Mucosa of rectum (tissue), 2 donors: ENCODE measurements at regions not wholly inside any gene's neighbourhood (a gene's known extent, or its start where the extent isn't known, plus 50 kb on each side); places are given as distances from the start of the nearest gene placed in this dataset.
"Not testable (repeated sequence)": the region's sequence is repeated elsewhere in the genome, so short reads cannot be mapped to it uniquely, and the experiment has no call there.

Source experiments
- H3K27ac ChIP-seq, 2 donors: one replicate each; pipeline ENCODE4 v1.7.0; 2013; ENCODE audit warnings: inconsistent platforms in 2 of 2, low read depth in 2 of 2, low read length in 2 of 2
- H3K27me3 ChIP-seq, 2 donors: one replicate each; pipeline ENCODE4 v1.7.0; 2013; ENCODE audit warnings: low read length in 2 of 2; ENCODE audit not compliant: control insufficient read depth in 2 of 2, insufficient read depth in 2 of 2
- H3K36me3 ChIP-seq, 2 donors: one replicate each; pipeline ENCODE4 v1.7.0; 2013; ENCODE audit warnings: low read length in 2 of 2; ENCODE audit not compliant: control insufficient read depth in 2 of 2, insufficient read depth in 2 of 2
- H3K4me1 ChIP-seq, 2 donors: one replicate each; pipeline ENCODE4 v1.7.0; 2013; ENCODE audit warnings: low read length in 2 of 2, mild to moderate bottlenecking in 1 of 2; ENCODE audit not compliant: control insufficient read depth in 2 of 2, insufficient read depth in 2 of 2
- H3K4me3 ChIP-seq, 2 donors: one replicate each; pipeline ENCODE4 v1.7.0; 2013; ENCODE audit warnings: low read length in 2 of 2
- H3K9ac ChIP-seq, 2 donors: one replicate each; pipeline ENCODE4 v1.7.0; 2013; ENCODE audit warnings: low read length in 2 of 2, low read depth in 1 of 2, mild to moderate bottlenecking in 1 of 2
- H3K9me3 ChIP-seq, 2 donors: one replicate each; pipeline ENCODE4 v1.7.0; 2013; ENCODE audit warnings: low read length in 2 of 2; ENCODE audit not compliant: control insufficient read depth in 2 of 2
- donor health status: healthy.
- donor health status: Normal muscosa, but diverticular disease.

DNA sequence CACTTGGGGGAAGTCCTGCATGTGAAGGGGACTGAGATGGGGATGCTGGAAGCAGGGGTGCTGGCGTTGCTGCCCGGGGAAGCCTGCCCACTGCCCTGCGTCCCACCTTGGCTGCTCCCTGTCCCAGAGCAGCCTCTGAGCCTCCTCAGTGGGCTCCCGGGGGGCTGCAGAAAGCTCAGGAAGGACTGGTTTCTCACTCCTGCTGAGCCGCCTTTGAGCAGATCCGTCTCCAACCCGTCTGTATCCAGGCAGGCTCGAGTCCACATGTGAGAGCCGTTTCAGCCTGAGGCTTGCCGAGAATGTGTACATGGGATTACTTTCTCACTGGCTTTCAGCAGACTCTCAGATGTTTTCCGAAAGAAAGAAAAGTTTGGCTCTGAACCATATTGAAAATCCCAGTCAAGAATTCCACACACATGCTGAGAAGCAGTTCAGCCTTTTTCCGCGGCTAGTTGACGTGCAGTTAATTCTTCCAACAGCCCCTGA, 95.3 kb upstream of the COL5A1 start:
- Histone ChIP-seq H3K27ac (peak overlapping the region; percentile 78 to 81), H3K4me1 (peaks cover 0 to 3% of the 10 kb centered on the region in 2 donors), H3K9ac (peak overlapping the region; percentile 28 to 48), H3K9me3 (no peaks in the 10 kb centered on the region), H3K4me3 (peak overlapping the region in 1 of 2 donors; percentile 6), H3K36me3 (no peaks in the 10 kb centered on the region), H3K27me3 (no peaks in the 10 kb centered on the region)

GRCh38 chr9:134546746-134547145, 94.9 kb upstream of the COL5A1 start:
- Histone ChIP-seq H3K36me3 (no peaks in the 10 kb centered on the region), H3K4me3 (no peak overlapping the region), H3K27me3 (no peaks in the 10 kb centered on the region), H3K9ac (no peak overlapping the region), H3K4me1 (peaks cover 0 to 3% of the 10 kb centered on the region in 2 donors), H3K9me3 (no peaks in the 10 kb centered on the region), H3K27ac (no peak overlapping the region)

DNA sequence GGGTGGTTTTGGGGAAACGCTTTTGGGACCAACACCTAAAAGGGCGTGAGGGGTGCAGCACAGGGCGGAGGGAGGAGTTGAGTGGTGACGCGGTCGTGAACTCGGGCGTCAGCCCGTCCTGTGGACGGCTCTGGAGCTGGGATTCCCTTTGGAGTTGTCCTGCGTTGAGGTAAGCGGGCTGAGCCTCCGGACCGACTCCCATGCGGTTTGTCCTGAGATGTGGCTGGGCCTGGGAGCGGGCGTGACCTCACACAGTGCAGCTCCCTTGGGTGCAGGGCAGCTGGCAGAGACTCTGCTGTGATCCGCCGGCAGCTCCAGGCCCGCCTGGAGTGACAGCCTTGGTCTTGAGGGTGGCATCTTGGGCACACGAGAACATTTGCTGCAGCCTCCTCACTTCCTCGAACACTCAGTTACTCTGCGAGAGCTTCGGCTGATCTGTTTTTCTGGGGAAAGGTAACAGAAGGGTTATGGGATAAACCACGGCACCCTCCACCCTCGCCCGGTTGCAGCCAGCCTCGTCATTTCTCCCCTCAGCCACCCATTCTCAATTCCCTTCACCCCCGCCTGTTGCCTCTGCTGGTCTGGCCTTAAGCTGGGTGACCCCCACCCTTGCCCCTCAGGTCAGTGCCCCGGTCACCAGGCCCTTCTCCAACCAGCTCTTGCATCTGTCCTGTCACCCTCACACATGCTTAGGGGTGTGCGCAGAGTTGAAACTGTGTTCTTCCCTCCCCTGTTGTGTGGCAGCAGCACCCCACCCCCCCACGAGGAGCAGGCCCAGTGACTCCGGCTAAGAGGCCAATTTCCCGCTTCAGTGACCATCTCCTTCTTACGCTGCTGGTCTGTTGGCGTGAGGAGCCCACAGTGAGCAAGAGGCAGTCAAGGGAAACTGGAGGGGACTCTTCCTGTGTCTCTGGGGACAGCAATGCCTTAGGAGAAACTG, 94.2 kb upstream of the COL5A1 start:
- Histone ChIP-seq H3K4me3 (no peak overlapping the region), H3K27ac (no peak overlapping the region), H3K36me3 (no peaks in the 10 kb centered on the region), H3K9me3 (no peaks in the 10 kb centered on the region), H3K27me3 (no peaks in the 10 kb centered on the region), H3K4me1 (peaks cover 0 to 7% of the 10 kb centered on the region in 2 donors), H3K9ac (no peak overlapping the region)

- Histone ChIP-seq H3K27ac (no peak overlapping the region), H3K9me3 (no peaks in the 10 kb centered on the region), H3K4me3 (no peak overlapping the region), H3K4me1 (peaks cover 3 to 9% of the 10 kb centered on the region in 2 donors), H3K27me3 (no peaks in the 10 kb centered on the region), H3K9ac (no peak overlapping the region), H3K36me3 (no peaks in the 10 kb centered on the region)
Observed at GRCh38 chr9:134548185-134548584, 93.4 kb upstream of the COL5A1 start.

GRCh38 chr9:134548618-134549017, 93.0 kb upstream of the COL5A1 start:
- Histone ChIP-seq H3K36me3 (no peaks in the 10 kb centered on the region), H3K9ac (no peak overlapping the region), H3K27ac (no peak overlapping the region), H3K9me3 (no peaks in the 10 kb centered on the region), H3K4me3 (no peak overlapping the region), H3K27me3 (no peaks in the 10 kb centered on the region), H3K4me1 (peaks cover 4 to 9% of the 10 kb centered on the region in 2 donors)

DNA sequence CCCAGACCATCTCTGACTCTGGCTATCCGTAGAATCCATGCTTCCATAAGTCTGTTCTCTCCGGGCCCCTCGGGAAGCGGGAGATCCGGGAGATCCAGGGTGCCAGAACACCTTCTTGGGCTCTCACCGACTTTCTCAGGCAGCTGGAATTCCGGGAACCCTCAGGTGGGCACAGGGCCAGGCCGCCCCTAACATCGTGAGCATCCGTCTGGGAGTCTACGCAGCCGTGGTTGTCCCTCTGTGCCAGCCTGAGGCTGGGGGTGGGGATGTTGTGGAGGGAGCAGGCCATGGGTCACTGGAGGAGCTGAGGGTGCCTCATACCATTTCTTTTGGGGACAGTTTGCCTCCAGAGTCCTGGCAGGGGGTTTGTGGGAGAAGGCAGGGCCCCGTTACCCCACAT, 92.3 kb upstream of the COL5A1 start:
- H3K9ac ChIP-seq, result no peak overlapping the region
- H3K4me1 ChIP-seq, result peaks cover 4 to 9% of the 10 kb centered on the region in 2 donors
- H3K27ac ChIP-seq, result no peak overlapping the region
- H3K9me3 ChIP-seq, result no peaks in the 10 kb centered on the region
- no peak overlapping the region for H3K4me3 ChIP-seq
- H3K27me3 ChIP-seq, result no peaks in the 10 kb centered on the region
- no peaks in the 10 kb centered on the region for H3K36me3 ChIP-seq

DNA sequence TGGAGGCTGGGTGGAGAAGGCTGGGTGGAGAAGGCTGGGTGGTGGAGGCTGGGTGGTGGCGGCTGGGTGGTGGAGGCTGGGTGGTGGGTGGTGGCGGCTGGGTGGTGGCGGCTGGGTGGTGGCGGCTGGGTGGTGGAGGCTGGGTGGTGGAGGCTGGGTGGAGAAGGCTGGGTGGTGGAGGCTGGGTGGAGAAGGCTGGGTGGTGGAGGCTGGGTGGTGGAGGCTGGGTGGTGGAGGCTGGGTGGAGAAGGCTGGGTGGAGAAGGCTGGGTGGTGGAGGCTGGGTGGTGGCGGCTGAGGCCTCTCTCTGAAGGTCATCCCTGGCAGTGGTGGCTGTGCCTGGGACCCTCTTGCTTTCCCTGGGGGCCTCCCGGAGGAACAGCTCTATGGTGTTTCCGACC, 91.5 kb upstream of the COL5A1 start:
- H3K9me3 ChIP-seq, H3K27me3 ChIP-seq, H3K4me1 ChIP-seq: not testable (repeated sequence)

DNA sequence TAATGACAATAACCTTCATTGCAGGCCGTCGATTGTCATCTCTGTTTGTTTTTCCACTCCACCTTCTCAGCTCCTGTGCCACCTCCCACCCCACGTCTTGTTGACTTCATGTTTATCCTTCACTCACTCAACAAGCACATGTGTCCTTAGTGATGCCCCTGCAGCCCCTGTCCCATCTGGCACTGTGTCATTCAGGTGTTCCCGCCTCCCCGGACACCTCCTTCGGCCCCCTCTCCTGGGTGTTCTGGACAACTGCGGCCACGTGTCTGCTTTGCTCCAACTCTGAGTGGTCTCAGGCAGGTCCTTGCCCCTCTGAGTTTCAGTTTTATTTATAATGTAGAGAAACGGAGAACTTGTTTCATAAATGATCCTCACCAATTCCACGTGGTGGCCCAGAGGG, 91.0 kb upstream of the COL5A1 start:
- Histone ChIP-seq H3K9ac (no peak overlapping the region), H3K4me3 (no peak overlapping the region), H3K9me3 (no peaks in the 10 kb centered on the region), H3K27me3 (no peaks in the 10 kb centered on the region), H3K27ac (no peak overlapping the region), H3K36me3 (no peaks in the 10 kb centered on the region), H3K4me1 (peaks cover 4 to 6% of the 10 kb centered on the region in 2 donors)

More for the DNA sequence above, 91.5 kb upstream of the COL5A1 start:
- H3K9ac ChIP-seq, H3K27ac ChIP-seq, H3K36me3 ChIP-seq, H3K4me3 ChIP-seq: not testable (repeated sequence)

GRCh38 chr9:134551176-134551575, 90.4 kb upstream of the COL5A1 start:
- Histone ChIP-seq H3K36me3 (no peaks in the 10 kb centered on the region), H3K27me3 (no peaks in the 10 kb centered on the region)

DNA sequence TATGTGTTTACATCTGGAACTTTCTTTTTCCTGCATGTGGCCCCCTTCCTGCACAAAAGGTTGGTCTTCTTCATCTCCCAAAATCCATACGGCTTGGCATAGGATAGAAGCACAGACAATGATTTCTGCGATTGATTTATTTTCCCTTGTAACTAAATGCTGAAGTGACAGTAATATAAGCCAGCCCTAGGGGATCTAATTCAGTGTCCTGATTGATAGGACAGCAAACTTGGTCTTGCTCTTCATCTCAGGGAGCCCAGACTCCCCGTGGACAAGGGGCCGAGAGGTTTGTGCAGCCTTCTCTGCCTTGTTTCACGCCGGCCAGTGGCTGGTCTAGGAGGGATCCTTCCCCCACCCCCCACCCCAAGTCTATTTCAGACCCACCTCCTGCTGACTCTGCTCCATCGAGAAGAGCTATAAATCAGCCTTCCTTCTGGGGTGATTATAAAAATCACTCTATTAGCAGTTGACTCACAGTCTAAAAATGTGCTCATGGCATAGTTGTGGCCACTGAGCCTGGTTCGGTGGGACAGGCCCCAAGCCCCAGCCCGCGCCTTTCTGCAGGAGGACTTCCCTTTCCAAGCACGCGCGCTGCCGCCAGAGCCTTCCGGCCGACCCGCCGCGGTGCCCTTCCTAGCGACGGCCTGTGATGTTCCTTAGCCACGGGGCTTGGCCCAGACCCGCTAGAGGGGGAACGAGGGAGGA, 89.8 kb upstream of the COL5A1 start:
- no peaks in the 10 kb centered on the region for H3K9me3 ChIP-seq
- no peak overlapping the region for H3K9ac ChIP-seq
- H3K36me3 ChIP-seq, result no peaks in the 10 kb centered on the region
- H3K4me3 ChIP-seq, result no peak overlapping the region
- H3K27ac ChIP-seq, result peak overlapping the region in 1 of 2 donors; percentile 16
- no peaks in the 10 kb centered on the region for H3K27me3 ChIP-seq
- peaks cover 4 to 6% of the 10 kb centered on the region in 2 donors for H3K4me1 ChIP-seq

More at GRCh38 chr9:134551176-134551575, 90.4 kb upstream of the COL5A1 start:
- H3K27ac ChIP-seq, result no peak overlapping the region
- no peak overlapping the region for H3K9ac ChIP-seq
- H3K4me3 ChIP-seq, result no peak overlapping the region
- no peaks in the 10 kb centered on the region for H3K9me3 ChIP-seq
- H3K4me1 ChIP-seq, result peaks cover 4 to 6% of the 10 kb centered on the region in 2 donors
